Activated CD8-positive, alpha-beta memory T cell treated with anti-CD3 and anti-CD28 coated beads, Interleukin-2, amount 50 U/mL, for 24 hours (primary cell): ENCODE measurements at regions not wholly inside any gene's neighbourhood (a gene's known extent, or its start where the extent isn't known, plus 50 kb on each side); places are given as distances from the start of the nearest gene placed in this dataset.

Source experiments
- DNase-seq: peaks from one replicate; pipeline ENCODE4 v3.0.0-alpha.2; 2020; ENCODE audit errors: extremely low read depth

DNA sequence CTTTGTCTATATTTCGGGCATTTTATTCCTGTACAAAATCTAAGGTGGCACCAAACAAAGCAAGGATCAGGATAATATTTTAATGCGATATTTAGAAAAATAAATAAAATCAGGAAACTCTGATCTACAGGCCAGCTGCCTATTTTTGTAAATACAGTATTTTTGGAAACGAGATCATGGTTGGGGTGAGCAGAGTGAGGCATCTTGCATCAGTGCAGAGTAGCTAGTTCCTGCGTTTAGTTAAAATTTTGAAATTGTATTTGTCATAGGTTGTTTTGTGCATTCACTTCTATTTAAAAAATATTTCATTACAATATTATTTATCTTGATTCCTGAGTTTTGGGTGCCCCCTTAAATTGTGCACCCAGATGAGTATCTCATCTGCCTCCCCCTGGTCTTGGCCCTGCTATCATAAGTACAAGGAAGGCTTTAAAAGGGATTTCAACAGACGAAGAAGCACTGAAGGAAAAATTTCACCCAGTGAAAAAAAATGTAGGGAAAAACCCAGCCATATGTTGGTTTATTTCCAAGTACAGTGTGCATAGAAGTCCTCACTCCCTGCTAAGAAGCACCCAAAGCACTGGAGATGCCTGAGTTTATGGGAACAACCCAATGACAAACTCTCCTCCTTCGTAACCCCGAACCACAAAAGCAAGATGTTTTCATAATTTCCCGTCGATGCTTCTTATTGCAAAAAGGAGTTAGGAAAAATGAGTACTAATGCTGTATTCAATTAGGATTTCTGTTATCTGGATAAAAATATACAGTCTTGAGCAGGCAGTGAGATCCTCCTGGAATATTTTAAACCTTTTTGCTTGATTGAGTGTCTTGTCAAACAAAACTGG lies 304.7 kb upstream of the CLINT1 start:
- no peak for DNase-seq

DNA sequence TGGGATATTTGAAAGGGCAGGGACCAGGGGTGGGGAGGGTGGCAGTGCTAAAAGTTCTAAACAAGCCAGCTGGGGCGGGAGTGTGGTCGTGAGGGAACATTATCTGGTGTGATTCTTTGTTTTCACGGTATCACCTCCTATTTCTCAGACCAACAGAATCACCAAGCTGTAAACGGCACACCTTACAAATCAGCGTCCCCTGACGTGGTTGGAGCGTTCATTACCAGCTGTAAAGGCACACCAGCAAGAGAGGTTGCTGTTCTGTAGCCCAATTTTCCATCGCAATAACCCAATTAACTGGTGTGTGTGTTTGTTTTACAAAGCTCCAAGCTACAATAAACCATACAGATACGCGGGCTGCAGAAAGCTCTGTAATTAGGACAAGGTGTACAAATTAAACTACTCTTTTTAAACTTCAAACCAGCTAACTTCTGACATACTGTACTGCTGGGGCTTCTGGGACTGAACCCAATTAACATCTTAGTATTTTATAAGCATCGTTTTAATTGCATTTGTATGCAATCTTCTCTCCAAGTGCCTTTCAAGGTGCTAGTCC lies 303.6 kb upstream of the CLINT1 start:
- no peak for DNase-seq

DNA sequence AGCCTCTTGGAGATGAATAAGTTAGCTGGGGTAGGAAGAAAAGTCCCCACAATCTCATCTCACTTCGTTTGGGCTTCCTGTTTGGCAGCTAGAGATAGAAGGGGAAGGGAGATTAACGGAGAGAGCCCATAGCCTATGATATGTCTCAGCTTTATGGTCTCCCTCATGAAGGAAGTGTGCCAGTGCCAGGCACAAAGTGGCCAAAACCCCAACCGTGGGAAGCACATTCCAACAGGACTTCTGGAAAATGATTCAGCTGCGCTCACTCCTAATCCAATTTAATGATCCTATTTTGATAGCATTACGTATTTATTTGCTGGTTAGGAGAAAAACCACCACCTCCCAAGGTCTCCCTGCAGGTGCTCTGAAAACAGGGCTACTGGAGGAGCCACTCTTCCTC lies 303.1 kb upstream of the CLINT1 start:
- no peak for DNase-seq

DNA sequence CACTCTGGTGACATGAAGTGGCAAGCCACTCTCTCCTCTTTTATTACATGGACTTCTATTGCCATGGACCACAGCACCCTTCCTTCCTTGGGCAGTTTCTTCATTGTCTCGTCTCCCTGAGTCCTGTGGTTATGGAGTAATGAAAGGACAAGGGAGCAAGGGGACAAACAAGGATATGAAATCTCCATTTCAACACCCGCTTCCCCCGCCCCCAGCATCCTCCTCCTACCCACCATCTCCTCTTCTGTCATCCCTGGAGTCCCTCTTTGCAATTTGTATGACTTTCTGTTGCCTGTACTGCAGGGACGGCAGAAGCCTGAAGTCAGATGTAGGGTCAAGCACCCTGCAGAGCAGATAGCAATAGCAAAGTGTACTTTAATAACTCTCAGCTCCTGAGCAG lies 300.7 kb upstream of the CLINT1 start:
- no peak for DNase-seq

DNA sequence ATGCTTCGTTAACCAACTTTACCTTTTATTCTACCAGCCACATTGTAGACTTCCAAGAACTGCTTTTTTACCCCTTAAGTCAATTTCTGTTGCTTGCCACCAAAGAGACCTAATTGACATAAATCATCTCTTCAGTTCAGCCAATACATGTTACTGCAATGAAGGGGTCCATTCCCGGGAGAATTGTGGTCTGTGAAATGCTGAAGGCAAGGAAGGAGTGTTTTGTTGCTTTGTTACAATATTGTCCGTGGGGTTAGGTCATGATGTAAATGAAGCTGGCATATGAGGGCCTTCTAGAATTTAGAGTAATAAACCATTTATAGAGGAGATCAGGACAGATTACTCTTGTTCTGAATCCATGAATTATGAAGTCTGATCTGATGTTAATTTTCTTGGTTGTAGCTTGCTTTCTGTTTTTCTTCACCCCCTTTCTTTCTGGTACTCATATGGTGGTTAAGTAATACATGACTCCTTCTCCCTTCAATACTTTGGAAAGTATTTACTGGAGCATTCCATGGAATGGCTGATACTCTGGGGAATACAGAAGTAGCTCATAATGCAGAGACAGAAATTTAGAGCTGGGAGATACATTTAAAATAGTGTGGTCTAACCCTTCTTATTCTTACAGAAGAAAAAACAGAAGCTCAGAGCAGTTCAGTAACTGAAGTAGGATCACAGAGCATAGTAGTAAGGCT lies 297.0 kb upstream of the CLINT1 start:
- no peak for DNase-seq

DNA sequence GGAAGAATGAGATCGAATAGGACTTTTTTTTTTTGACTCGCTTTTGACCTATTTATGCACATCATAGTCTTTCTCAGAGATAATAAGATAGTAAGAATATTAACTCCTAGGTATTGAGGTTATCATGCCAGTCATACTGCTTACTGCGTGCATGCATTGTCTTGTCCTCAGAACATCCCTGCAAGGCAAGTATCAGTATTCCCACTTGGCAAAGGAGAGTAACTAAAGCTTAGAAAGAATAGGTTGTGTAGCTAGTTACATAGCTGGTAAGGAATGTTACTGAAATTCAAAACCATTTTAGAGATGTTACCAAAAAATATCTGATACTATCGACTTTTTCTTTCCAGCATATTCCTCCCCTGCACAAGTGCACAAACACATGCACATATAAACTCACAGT lies 296.1 kb upstream of the CLINT1 start:
- no peak for DNase-seq

DNA sequence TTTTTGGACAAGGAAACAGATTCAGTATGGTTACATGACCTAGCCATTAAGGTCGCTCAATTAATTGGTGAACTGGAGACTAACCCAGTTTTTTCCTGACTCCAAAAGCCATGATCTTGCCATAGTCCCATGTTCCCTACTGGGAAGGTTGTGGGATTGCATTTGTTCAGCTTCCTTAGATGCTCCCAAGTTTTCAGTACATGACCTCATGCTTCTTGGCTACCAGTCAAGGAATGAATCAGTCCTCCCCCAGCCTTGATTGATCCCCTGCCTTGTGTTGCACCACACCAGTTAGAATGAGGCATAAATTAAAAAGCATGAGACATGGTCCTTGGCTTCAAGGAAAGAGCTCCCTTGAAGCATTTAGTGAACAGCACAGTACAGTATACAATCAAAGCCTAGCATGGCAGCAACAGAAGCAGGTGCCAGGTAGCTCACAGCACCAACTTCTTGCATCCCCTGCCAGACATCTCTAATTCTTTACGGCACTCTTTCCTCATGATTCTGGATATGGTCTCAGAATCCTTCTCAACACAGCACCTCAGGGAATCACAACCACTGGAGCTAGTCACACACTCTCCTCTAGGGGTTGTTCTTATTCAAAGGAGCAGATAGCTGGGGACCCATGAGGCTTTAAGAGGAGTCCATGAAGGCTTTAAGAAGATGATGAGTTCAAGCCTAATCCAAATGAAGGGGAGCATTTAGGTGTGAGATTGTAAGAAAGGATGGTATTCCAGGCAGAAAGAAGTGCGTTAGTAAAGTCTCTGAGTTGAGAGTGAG lies 295.5 kb upstream of the CLINT1 start:
- no peak for DNase-seq

DNA sequence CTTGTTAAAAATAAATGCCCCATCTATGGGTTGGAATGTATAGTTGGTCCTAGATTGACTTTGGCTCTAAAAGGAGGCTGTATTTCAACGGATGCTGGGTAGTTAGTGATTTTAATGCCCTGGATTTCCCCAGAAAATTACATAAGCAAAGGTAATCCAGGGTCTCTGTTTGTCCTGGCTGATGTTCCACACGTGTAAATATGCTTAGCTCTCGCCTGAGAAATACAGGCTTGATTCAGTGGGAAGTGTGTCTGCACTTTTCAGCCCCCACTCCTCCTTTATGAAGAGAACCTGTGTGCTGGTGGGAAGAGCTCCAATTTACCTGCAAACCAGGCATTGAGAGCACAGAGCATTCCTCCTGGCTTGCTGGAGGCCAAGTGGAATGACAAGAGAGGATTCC lies 294.6 kb upstream of the CLINT1 start:
- no peak for DNase-seq

DNA sequence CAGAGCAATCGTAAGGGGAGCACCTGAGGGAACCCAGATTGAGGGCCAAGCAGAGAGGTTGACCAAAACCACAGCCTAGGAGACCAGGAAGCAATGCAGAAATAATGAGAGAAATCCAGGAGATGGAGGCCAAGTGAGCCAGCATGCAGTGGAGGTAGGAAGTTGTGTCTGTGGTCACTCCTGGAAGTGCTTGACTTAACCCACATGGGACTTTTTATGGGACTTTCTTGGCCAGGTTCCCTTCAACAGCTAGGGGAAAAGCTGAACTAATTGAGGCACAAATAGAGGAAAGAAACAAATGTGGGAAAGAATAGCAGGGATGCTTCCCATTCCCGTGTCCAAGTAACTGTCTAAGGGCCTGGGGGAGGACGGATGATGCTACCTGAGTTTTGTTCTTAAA lies 293.2 kb upstream of the CLINT1 start:
- DNase-seq: no peak

DNA sequence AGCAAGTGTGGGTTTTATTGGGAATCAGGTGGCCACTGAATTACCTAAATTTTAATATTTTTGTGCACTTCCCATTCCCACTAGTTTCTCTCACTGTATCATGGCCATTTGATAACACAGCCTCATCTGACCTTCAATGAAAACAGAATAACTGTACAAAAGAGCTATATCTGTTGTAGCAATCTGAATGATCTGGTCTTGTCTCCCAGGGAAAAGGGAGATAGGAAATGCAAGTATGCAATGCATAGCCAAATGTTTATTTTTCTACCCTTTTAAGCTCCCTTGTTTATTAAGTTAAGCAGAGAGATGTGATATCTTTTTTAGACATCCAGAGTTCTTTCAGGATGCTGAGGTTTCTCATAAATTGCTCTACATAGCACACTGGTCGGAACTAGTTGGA lies 288.3 kb upstream of the CLINT1 start:
- no peak for DNase-seq

DNA sequence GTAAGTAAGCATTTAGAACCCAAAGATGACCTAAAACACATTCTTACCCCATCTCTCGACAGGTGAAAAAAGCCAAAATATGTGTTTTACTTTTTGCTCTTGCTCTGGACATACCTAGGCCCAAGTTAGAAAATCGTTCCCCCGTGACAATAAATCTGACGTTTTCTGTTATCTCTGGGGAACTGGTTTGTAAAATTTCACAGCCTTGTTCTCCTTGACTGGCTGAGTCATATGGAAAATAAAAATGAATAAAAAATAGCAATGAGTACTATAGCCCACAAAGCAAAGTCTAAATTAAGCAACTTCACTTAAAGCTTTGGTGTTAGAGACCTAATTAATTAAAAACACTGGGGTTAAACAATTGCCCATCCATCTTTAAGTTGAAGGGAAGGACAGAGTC lies 286.9 kb upstream of the CLINT1 start:
- no peak for DNase-seq

DNA sequence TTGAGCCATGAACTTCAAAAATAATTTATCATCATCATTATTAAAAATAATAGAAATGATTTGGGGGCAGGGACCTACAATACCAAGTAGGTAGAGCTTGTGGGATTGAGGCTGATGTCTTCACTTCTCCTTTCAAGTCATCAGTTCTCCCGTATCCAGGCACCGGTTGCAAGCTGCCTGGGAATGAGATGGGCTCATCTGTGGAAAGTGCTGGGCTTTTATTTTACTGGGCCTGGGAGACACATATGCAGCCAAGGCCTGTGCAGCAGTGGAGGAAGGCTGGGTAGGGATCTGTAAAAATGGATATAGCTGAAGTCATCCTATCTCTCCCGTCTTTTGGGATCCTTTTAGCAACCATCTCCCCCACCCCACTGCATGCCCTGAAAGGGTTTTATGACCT lies 284.1 kb upstream of the CLINT1 start:
- no peak for DNase-seq

DNA sequence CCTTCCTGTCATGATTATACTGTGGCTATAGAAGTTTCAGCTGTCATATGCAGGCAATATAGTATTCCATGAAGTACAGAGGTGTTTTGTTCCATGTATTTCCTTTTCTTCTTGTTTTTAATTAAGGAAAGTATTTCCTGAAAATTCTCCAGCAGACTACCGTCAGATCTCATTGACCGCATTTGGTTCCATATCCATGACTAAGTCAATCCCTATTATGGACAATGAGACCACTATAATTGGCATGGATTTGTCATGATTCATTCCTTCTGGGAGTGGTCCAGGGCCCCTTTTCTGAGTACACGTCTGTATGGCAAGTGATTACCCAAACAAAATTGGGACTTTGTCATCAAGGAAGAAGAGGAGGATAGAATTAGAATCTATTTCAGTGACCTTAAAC lies 283.2 kb upstream of the CLINT1 start:
- DNase-seq: no peak

DNA sequence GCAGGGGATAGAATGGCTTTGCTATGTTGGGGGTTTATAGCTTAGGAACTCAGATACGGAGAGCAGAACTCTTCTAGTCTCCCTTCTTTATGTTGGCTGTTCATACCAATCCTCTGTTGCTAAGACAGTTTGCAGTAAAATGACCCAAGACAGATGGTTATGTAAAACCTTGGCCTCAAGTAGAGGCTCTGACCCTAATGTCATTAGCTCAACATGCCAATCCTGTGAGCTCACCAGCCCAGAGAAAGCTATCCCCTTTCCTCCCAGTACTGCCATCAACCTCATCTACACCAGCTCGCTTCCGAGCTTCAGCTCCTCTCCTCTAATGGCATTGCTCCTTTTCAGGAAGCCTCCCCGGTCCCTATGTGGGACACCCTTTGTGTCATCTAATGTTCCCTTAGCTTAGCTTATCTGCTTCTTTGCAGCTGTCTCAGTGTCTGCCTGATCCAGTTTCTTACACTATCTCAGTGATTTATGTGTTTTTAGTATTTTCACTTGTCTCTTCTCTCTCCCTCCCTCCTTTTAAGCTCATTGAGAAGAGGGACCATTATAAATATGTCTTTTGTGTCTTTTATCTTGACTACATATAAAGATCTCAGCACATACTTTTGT lies 281.3 kb upstream of the CLINT1 start:
- DNase-seq: no peak

DNA sequence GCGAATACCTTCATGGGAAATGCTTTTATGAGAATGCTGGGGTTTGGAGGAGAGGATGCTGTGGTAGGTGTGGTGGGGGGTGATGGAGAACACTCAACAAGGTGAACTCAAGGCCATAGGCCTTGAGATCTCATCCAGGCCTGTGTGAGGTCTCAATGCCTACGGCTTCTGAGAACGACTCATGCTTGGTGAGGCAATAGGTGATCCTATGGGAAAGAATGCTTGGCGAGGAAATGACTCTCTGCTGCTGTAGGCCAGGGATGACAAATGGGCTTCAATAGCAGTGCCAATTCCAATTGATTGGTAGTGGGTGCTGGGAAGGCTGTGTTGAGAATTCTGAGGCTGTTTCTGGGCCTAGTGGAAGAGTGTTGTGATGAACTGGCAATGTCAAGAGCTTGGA lies 280.2 kb upstream of the CLINT1 start:
- DNase-seq: no peak

DNA sequence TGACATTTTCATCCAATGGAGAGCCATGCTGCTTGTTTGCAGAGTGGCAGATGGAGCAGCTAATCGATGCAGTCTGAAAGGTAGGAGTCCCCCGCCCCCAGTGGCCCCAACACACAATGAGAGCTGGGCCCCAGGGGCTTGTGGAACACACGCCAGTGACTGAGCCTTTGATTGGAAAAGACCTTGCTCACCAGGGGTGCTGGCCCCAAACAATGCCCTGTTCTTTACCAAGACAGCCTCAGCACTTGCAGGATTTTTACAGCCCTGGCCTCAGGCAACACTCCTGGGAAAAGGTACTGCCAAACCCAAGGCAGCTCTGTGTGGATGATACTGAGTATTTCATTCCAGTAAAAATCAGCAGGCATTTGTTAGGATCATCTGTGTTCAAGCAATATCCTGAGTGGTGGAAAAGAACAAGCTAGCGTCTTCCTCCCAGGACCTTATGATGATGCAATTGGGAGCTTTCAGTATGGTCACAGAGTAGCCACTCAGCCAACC lies 276.8 kb upstream of the CLINT1 start:
- no peak for DNase-seq

DNA sequence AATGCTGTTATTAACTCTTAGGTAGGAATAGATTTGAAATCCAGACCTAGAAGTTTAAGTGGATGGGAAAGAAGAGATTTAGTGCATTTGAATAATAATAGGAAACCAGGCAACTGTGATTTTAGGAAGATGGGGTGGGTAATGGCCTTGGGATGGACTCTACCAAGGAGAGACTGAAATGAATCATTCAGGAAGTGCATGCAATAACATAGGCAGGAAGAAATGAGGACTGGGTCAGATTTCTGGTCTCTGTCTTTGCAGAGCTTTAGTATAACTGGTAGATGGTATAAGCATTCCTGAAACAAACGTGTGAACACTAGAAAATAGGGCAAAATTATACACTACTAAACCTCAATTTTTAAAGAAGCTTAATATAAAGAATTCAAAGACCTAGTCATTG lies 274.4 kb upstream of the CLINT1 start:
- no peak for DNase-seq

DNA sequence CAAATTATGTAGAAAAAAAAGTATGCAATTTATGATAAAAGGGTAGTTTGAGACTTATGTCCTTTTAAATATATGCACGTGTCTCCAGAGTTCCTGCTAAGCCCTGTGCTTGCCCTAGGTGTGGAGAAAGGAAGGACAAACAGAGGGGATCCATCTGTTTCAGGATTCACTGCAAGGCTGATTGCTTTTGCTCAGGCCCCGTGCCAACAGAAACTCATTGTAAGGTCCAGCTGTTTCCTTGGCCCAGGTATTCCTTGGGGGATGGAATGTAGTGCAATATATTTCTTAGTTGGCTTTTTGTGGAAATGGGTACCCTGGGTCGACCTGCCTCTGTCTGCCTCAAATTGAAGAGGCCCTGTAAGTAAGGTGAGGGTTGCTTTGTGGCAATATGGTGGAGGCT lies 268.6 kb upstream of the CLINT1 start:
- DNase-seq: no peak

DNA sequence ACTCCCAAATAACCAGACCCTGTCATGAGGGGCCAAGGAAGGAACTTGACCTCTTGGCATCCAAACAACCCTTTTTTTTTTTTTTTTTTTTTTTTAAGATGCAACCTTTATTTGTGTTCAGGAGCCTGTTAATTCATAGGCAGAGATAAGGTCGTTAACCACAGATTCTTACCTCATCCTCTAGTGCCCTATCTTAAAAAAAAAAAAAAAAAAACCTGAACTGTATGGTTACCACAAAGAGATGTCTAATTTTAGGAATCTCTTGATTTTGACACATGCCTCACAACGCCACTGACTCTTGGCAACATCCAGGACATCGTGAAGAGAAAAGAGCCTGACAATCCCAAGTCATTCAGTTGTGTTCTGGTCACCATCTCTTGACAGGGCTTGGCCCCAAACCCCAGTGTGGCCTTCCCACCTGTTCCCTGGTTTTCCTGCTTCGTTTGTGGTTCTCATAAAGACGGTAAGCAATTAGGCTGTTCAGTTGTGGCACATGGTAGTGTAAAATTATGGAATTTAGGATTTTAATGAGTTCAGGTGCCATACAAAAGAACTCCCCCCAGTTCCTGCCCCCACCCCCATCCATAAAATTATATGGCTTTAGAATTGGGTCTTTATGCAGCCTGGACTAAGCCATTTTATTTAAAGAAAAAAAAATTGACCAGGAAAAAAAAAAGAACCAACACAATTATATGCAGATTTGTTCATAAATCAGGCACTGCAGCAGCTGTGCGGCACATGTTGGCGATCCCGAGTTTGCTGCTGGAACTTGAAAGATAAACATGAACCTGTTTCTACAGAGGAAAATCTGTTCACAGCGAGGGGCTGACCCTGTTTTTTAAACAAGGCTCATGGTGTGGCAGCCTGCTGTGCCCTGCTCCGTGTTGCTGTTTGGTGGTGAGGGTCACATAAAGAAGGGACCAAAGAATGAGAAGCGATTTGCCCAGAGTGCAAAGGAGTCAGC lies 267.8 kb upstream of the CLINT1 start:
- no peak for DNase-seq

DNA sequence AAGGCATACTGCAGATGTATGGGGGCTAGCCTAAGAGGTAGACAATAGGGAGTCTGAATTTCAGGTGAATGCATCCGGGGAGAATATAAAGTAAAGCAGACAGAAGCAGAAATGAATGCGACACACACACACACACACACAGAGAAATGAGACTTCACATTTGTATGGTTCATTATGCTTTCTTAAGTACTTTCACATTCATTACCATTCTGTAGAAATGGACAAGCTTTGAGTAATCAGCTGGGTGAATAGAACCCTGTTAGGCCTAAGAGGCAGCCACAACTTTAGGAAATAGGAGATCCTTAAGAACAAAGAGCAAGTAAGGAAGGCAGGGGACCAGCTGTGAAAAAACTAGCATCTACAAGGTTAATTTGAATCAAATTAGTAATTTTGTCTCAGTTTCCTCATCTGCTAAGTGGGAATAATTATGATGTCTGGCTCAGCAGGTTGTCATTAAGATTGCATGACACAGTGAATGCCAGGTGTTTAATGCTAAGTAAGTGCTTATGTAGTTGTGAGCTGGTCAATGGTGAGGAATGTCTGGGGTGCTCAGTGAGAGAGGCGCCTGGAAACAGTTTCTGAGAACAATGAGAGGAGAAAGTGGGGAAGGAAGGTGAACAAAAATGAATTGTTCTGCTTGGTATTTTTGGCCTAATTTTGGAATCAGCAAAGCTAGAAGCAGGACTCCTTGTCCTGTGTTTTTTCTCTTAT lies 265.8 kb upstream of the CLINT1 start:
- DNase-seq: no peak
